ENCODE measurements at regions not wholly inside any gene's neighbourhood (a gene's known extent, or its start where the extent isn't known, plus 50 kb on each side); places are given as distances from the start of the nearest gene placed in this dataset.

- H3K9ac ChIP-seq (ENCODE audit: insufficient read depth, low read length, poor library complexity, severe bottlenecking): no peak overlapping the region
- H3K4me3 ChIP-seq (replicated peaks in 1 of 3; ENCODE audit: low read depth in 2 of 3, low read length in 3 of 3): no peak overlapping the region
- intact Hi-C loops (cut with micrococcal nuclease): no loop called here
- no peaks in the 10 kb centered on the region for H4K20me1 ChIP-seq (ENCODE audit: insufficient read depth, low read length)
- Mint-ChIP-seq H3K27me3 (ENCODE audit: low read depth in 3 of 3) (peaks cover 6 to 12% (median 6%) of the 10 kb centered on the region in 3 donors), H3K27ac (no peak overlapping the region), H3K4me3 (no peak overlapping the region), H3K36me3 (no peaks in the 10 kb centered on the region), H3K4me1 (peaks cover under 1% of the 10 kb centered on the region), H3K9me3 (peaks cover 0 to 4% (median 0%) of the 10 kb centered on the region in 7 donors)
- no peak for DNase-seq
- no peaks in the 10 kb centered on the region for H3K79me2 ChIP-seq (ENCODE audit: insufficient read depth, low read length)
- H3K9me3 ChIP-seq (replicated peaks in 1 of 2; ENCODE audit: control insufficient read depth in 1 of 2, insufficient read depth in 1 of 2, low read length in 2 of 2): no peaks in the 10 kb centered on the region
- H3K36me3 ChIP-seq (replicated peaks in 1 of 2; ENCODE audit: control insufficient read depth in 1 of 2, insufficient read depth in 2 of 2, low read length in 2 of 2): no peaks in the 10 kb centered on the region
- no peak for TF ChIP-seq CTCF (IDR thresholded peaks at IDR 0.05)
- H3K27me3 ChIP-seq (ENCODE audit: control insufficient read depth in 2 of 2, insufficient read depth in 2 of 2, low read length in 2 of 2): no peaks in the 10 kb centered on the region
- H2AFZ ChIP-seq (ENCODE audit: insufficient read depth, low read depth, low read length, poor library complexity, severe bottlenecking): no peak overlapping the region
- H3K27ac ChIP-seq (ENCODE audit: low read depth in 1 of 2, low read length in 2 of 2): no peak overlapping the region
- H3K4me1 ChIP-seq (ENCODE audit: control insufficient read depth in 1 of 2, insufficient read depth in 2 of 2, low read length in 2 of 2): no peaks in the 10 kb centered on the region
- 89% methylated on average over 3 of the region's 3 CpGs for WGBS (ENCODE audit: insufficient coverage)
- no peak overlapping the region for H3K4me2 ChIP-seq (replicated peaks; ENCODE audit: extremely low read depth, low read length, poor library complexity, severe bottlenecking)
Measured at GRCh38 chr2:45337481-45337880, 273.6 kb downstream of the SRBD1 start.

GRCh38 chr2:45334205-45334604 is 276.9 kb downstream of the SRBD1 start:
- Histone ChIP-seq H3K4me1 (ENCODE audit: control insufficient read depth in 1 of 2, insufficient read depth in 2 of 2, low read length in 2 of 2) (no peaks in the 10 kb centered on the region), H3K27me3 (ENCODE audit: control insufficient read depth in 2 of 2, insufficient read depth in 2 of 2, low read length in 2 of 2) (no peaks in the 10 kb centered on the region), H3K9ac (ENCODE audit: insufficient read depth, low read length, poor library complexity, severe bottlenecking) (no peak overlapping the region), H4K20me1 (ENCODE audit: insufficient read depth, low read length) (no peaks in the 10 kb centered on the region), H3K4me2 (replicated peaks; ENCODE audit: extremely low read depth, low read length, poor library complexity, severe bottlenecking) (no peak overlapping the region), H3K4me3 (replicated peaks in 1 of 3; ENCODE audit: low read depth in 2 of 3, low read length in 3 of 3) (no peak overlapping the region), H3K9me3 (replicated peaks in 1 of 2; ENCODE audit: control insufficient read depth in 1 of 2, insufficient read depth in 1 of 2, low read length in 2 of 2) (no peaks in the 10 kb centered on the region), H3K79me2 (ENCODE audit: insufficient read depth, low read length) (no peaks in the 10 kb centered on the region), H2AFZ (ENCODE audit: insufficient read depth, low read depth, low read length, poor library complexity, severe bottlenecking) (no peak overlapping the region), H3K36me3 (replicated peaks in 1 of 2; ENCODE audit: control insufficient read depth in 1 of 2, insufficient read depth in 2 of 2, low read length in 2 of 2) (no peaks in the 10 kb centered on the region), H3K27ac (ENCODE audit: low read depth in 1 of 2, low read length in 2 of 2) (no peak overlapping the region)
- no peak for DNase-seq
- H3K4me3 Mint-ChIP-seq: no peak overlapping the region
- intact Hi-C loops (cut with micrococcal nuclease): no loop called here
- H3K36me3 Mint-ChIP-seq: no peaks in the 10 kb centered on the region
- no peak for TF ChIP-seq CTCF (IDR thresholded peaks at IDR 0.05)
- no peak overlapping the region for H3K27ac Mint-ChIP-seq
- peaks cover 0 to 4% (median 0%) of the 10 kb centered on the region in 7 donors for H3K9me3 Mint-ChIP-seq
- 92% methylated on average over 17 of the region's 17 CpGs for WGBS (ENCODE audit: insufficient coverage)
- peaks cover 3 to 5% (median 4%) of the 10 kb centered on the region in 3 donors for H3K27me3 Mint-ChIP-seq (ENCODE audit: low read depth in 3 of 3)
- peaks cover 5% of the 10 kb centered on the region for H3K4me1 Mint-ChIP-seq

All from CD14-positive monocyte (primary cell).